GM21447 (cell line): ENCODE measurements at regions not wholly inside any gene's neighbourhood (a gene's known extent, or its start where the extent isn't known, plus 50 kb on each side); places are given as distances from the start of the nearest gene placed in this dataset.

Source experiments
- ATAC-seq: cut with Tn5 transposase; IDR thresholded peaks from one replicate; pipeline ENCODE4 v1.9.1; 2021; ENCODE audit not compliant: unreplicated experiment

GRCh38 chr10:124346831-124347230 lies 71.9 kb downstream of the OAT start:
- no peak for ATAC-seq

GRCh38 chr10:124345521-124345920 lies 73.2 kb downstream of the OAT start:
- no peak for ATAC-seq

GRCh38 chr10:124344931-124345330 lies 73.8 kb downstream of the OAT start:
- ATAC-seq: no peak

- no peak for ATAC-seq
Observed at GRCh38 chr10:124344266-124344590, 74.5 kb downstream of the OAT start.

GRCh38 chr10:124343351-124344265 lies 75.1 kb downstream of the OAT start:
- no peak for ATAC-seq

GRCh38 chr10:124342821-124343170 lies 75.9 kb downstream of the OAT start:
- no peak for ATAC-seq

GRCh38 chr10:124342136-124342820 lies 76.4 kb downstream of the OAT start:
- ATAC-seq: no peak

GRCh38 chr10:124341768-124342135 lies 77.0 kb downstream of the OAT start:
- no peak for ATAC-seq

GRCh38 chr10:124340033-124340760 lies 78.5 kb downstream of the OAT start:
- no peak for ATAC-seq

GRCh38 chr10:124339119-124340032 lies 79.3 kb downstream of the OAT start:
- no peak for ATAC-seq

- ATAC-seq: no peak
Observed at GRCh38 chr10:124338276-124338925, 80.3 kb downstream of the OAT start.

GRCh38 chr10:124336186-124336585 lies 82.5 kb downstream of the OAT start:
- ATAC-seq: no peak

GRCh38 chr10:124333931-124334330 lies 84.8 kb downstream of the OAT start:
- ATAC-seq: no peak

- no peak for ATAC-seq
Observed at GRCh38 chr10:124332426-124332825, 86.3 kb downstream of the OAT start.

GRCh38 chr10:124329941-124330340 lies 88.8 kb downstream of the OAT start:
- ATAC-seq: no peak

GRCh38 chr10:124329362-124329761 lies 89.4 kb downstream of the OAT start:
- ATAC-seq: no peak

- no peak for ATAC-seq
Observed at GRCh38 chr10:124328477-124329220, 90.1 kb downstream of the OAT start.

- no peak for ATAC-seq
Observed at GRCh38 chr10:124325998-124326636, 92.6 kb downstream of the OAT start.

- ATAC-seq: no peak
Observed at GRCh38 chr10:124325633-124325914, 93.1 kb downstream of the OAT start.
